ENCODE measurements at regions not wholly inside any gene's neighbourhood (a gene's known extent, or its start where the extent isn't known, plus 50 kb on each side); places are given as distances from the start of the nearest gene placed in this dataset.

- no peak overlapping the region for H3K9ac ChIP-seq
- H3F3A ChIP-seq (replicated peaks; ENCODE audit: insufficient read depth) = no peaks in the 10 kb centered on the region
- no peak overlapping the region for H2AFZ ChIP-seq (ENCODE audit: low read depth)
- TF ChIP-seq GATA2 (CRISPR knock-in tag; IDR thresholded peaks at IDR 0.05) = no peak
- no peak for TF ChIP-seq POLR2AphosphoS5 (IDR thresholded peaks at IDR 0.05; ENCODE audit: low read depth, low read length)
- TF ChIP-seq PBX3 (IDR thresholded peaks at IDR 0.05) = no peak
- TF ChIP-seq JUND (IDR thresholded peaks at IDR 0.05) = no peak
- no peak for TF ChIP-seq REST (IDR thresholded peaks at IDR 0.05; ENCODE audit: low read depth, low read length)
- no peak overlapping the region for H3K4me3 ChIP-seq (ENCODE audit: low read depth in 2 of 2, low read length in 1 of 2)
- WGBS (ENCODE audit: low lambda C conversion rate) = 0% methylated on average over 1 of the region's 1 CpG
- no peaks in the 10 kb centered on the region for H3K79me2 ChIP-seq (ENCODE audit: insufficient read depth)
- no peaks in the 10 kb centered on the region for H3K4me1 ChIP-seq (ENCODE audit: control insufficient read depth in 1 of 2, insufficient read depth in 2 of 2, low read depth in 1 of 2, low read length in 1 of 2)
- no peaks in the 10 kb centered on the region for H3K36me3 ChIP-seq (replicated peaks in 1 of 2; ENCODE audit: control insufficient read depth in 1 of 2, insufficient read depth in 2 of 2, low read length in 1 of 2)
- H3K27me3 ChIP-seq (ENCODE audit: insufficient read depth) = no peaks in the 10 kb centered on the region
- DNase-seq = no peak
- H4K20me1 ChIP-seq (ENCODE audit: insufficient read depth) = no peaks in the 10 kb centered on the region
- no peak overlapping the region for H3K27ac ChIP-seq (ENCODE audit: low read depth in 2 of 2, low read length in 1 of 2)
- CTCF ChIA-PET = no interaction called here
- no peak overlapping the region for H3K4me2 ChIP-seq
- no peaks in the 10 kb centered on the region for H3K9me2 ChIP-seq
- H3K9me3 ChIP-seq = no peaks in the 10 kb centered on the region
- POLR2A ChIA-PET = no interaction called here
Observed at GRCh38 chr11:29756871-29757270, 260.0 kb downstream of the KCNA4 start.

- DNase-seq = no peak
- Histone ChIP-seq H3F3A (replicated peaks; ENCODE audit: insufficient read depth) (no peaks in the 10 kb centered on the region), H3K36me3 (replicated peaks in 1 of 2; ENCODE audit: control insufficient read depth in 1 of 2, insufficient read depth in 2 of 2, low read length in 1 of 2) (no peaks in the 10 kb centered on the region), H3K27me3 (ENCODE audit: insufficient read depth) (no peaks in the 10 kb centered on the region), H3K9me3 (no peaks in the 10 kb centered on the region), H3K79me2 (ENCODE audit: insufficient read depth) (no peaks in the 10 kb centered on the region), H2AFZ (ENCODE audit: low read depth) (no peak overlapping the region), H4K20me1 (ENCODE audit: insufficient read depth) (no peaks in the 10 kb centered on the region), H3K4me2 (no peak overlapping the region), H3K9me2 (no peaks in the 10 kb centered on the region), H3K9ac (no peak overlapping the region), H3K4me3 (ENCODE audit: low read depth in 2 of 2, low read length in 1 of 2) (no peak overlapping the region), H3K4me1 (ENCODE audit: control insufficient read depth in 1 of 2, insufficient read depth in 2 of 2, low read depth in 1 of 2, low read length in 1 of 2) (no peaks in the 10 kb centered on the region), H3K27ac (ENCODE audit: low read depth in 2 of 2, low read length in 1 of 2) (no peak overlapping the region)
- CTCF ChIA-PET = no interaction called here
- POLR2A ChIA-PET = no interaction called here
- 0% methylated on average over 4 of the region's 4 CpGs for WGBS (ENCODE audit: low lambda C conversion rate)
- TF ChIP-seq YY1 (IDR thresholded peaks at IDR 0.05; ENCODE audit: low read depth) (no peak), FOXJ3 (CRISPR knock-in tag; IDR thresholded peaks at IDR 0.05) (no peak), CHD2 (IDR thresholded peaks at IDR 0.05; ENCODE audit: low read length, partially characterized antibody) (no peak), TCF12 (IDR thresholded peaks at IDR 0.05) (no peak), IRF3 (IDR thresholded peaks at IDR 0.05; ENCODE audit: low read depth, low read length) (no peak), CTCF (IDR thresholded peaks at IDR 0.05) (no peak), EZH2phosphoT487 (IDR thresholded peaks at IDR 0.05; ENCODE audit: borderline replicate concordance, low read depth) (no peak), RCOR1 (IDR thresholded peaks at IDR 0.05; ENCODE audit: low read length) (no peak), REST (IDR thresholded peaks at IDR 0.05; ENCODE audit: low read depth, low read length) (no peak), NRF1 (IDR thresholded peaks at IDR 0.05; ENCODE audit: low read depth, low read length) (no peak), USF2 (IDR thresholded peaks at IDR 0.05; ENCODE audit: borderline replicate concordance, low read depth, low read length) (no peak), POLR2AphosphoS5 (IDR thresholded peaks at IDR 0.05; ENCODE audit: low read depth, low read length) (no peak), RAD21 (IDR thresholded peaks at IDR 0.05; ENCODE audit: low read length) (no peak)
Observed at GRCh38 chr11:29755474-29755873, 261.4 kb downstream of the KCNA4 start.
